ENCODE measurements at regions not wholly inside any gene's neighbourhood (a gene's known extent, or its start where the extent isn't known, plus 50 kb on each side); places are given as distances from the start of the nearest gene placed in this dataset.
"Not testable (repeated sequence)": the region's sequence is repeated elsewhere in the genome, so short reads cannot be mapped to it uniquely, and the experiment has no call there.

GRCh38 chr14:19061689-19062450 lies 94.6 kb downstream of the POTEM start:
- TF ChIP-seq CTCF (conservative IDR thresholded peaks at IDR 0.05); EZH2 (IDR thresholded peaks at IDR 0.05; ENCODE audit: low read depth): not testable (repeated sequence)
